OCI-LY3 (cell line): ENCODE measurements at regions not wholly inside any gene's neighbourhood (a gene's known extent, or its start where the extent isn't known, plus 50 kb on each side); places are given as distances from the start of the nearest gene placed in this dataset.
"Not testable (repeated sequence)": the region's sequence is repeated elsewhere in the genome, so short reads cannot be mapped to it uniquely, and the experiment has no call there.

Experiments used
- H2AFZ ChIP-seq: fragments of 200-600, 300-600 bp; shearing (Covaris generic); 2 replicates; pipeline ENCODE4 v1.6.0; 2014; ENCODE audit warnings: antibody characterized with exemption, low read depth, low read length
- H3K27ac ChIP-seq: fragments of 200-600, 300-600 bp; sonication (generic); 2 replicates; pipeline ENCODE4 v1.5.1; 2014; ENCODE audit warnings: mild to moderate bottlenecking, low read length, moderate library complexity, mixed read lengths
- H3K27me3 ChIP-seq: fragments of 200-600, 300-600 bp; sonication (generic); 2 replicates; pipeline ENCODE4 v1.6.1; 2014; ENCODE audit warnings: low read depth, low read length, mixed read lengths
- H3K36me3 ChIP-seq: fragments of 200-600, 300-600 bp; sonication (generic); replicated peaks from 2 replicates; pipeline ENCODE3; 2014; ENCODE audit warnings: low read depth, low read length, mixed read lengths
- H3K4me1 ChIP-seq: fragments of 300-600, 200-600 bp; sonication (generic); 2 replicates; pipeline ENCODE4 v1.6.1; 2014; ENCODE audit warnings: low read length, mixed read lengths
- H3K4me2 ChIP-seq: fragments of 200-600, 300-600 bp; sonication (generic); 2 replicates; pipeline ENCODE4 v1.6.1; 2014; ENCODE audit warnings: low read length, mixed read lengths
- H3K4me3 ChIP-seq: fragments of 300-600, 200-600 bp; sonication (generic); 2 replicates; pipeline ENCODE4 v1.5.1; 2014; ENCODE audit warnings: antibody characterized with exemption, mild to moderate bottlenecking, low read length, moderate library complexity
- H3K79me2 ChIP-seq: fragments of 300-600, 200-600 bp; shearing (Covaris generic); 2 replicates; pipeline ENCODE4 v1.6.1; 2014; ENCODE audit warnings: mild to moderate bottlenecking, low read length, mixed read lengths
- H3K9ac ChIP-seq: fragments of 300-600, 200-600 bp; shearing (Covaris generic); 2 replicates; pipeline ENCODE4 v1.6.0; 2014; ENCODE audit warnings: mild to moderate bottlenecking, low read length, moderate library complexity
- H3K9me3 ChIP-seq: fragments of 200-600, 300-600 bp; shearing (Covaris generic); 2 replicates; pipeline ENCODE4 v1.6.1; 2014; ENCODE audit warnings: low read length, mixed read lengths; ENCODE audit not compliant: insufficient read depth
- H4K20me1 ChIP-seq: fragments of 200-600, 300-600 bp; sonication (generic); 2 replicates; pipeline ENCODE4 v1.6.1; 2016; ENCODE audit warnings: low read length, mixed read lengths; ENCODE audit not compliant: insufficient read depth
- CTCF ChIP-seq: fragments of 200-600, 300-600 bp; sonication (generic); IDR thresholded peaks from 2 replicates; pipeline ENCODE4 v1.5.1; 2014; ENCODE audit warnings: antibody characterized with exemption, low read length, low read depth
- EZH2phosphoT487 ChIP-seq: fragments of 200-600 bp; shearing (Covaris generic); IDR thresholded peaks from 2 replicates; pipeline ENCODE4 v1.6.1; 2018; ENCODE audit warnings: antibody characterized with exemption, mixed run types, low read depth

GRCh38 chr17:12195418-12195817, 174.7 kb downstream of the MAP2K4 start:
- Histone ChIP-seq H3K27ac (no peak overlapping the region), H3K36me3 (no peaks in the 10 kb centered on the region), H2AFZ (no peak overlapping the region), H3K9ac (no peak overlapping the region), H3K4me3 (no peak overlapping the region), H3K79me2 (no peaks in the 10 kb centered on the region), H3K9me3 (no peaks in the 10 kb centered on the region), H3K27me3 (no peaks in the 10 kb centered on the region), H4K20me1 (no peaks in the 10 kb centered on the region), H3K4me1 (no peaks in the 10 kb centered on the region), H3K4me2 (no peak overlapping the region)
- TF ChIP-seq EZH2phosphoT487 (no peak), CTCF (no peak)

GRCh38 chr17:12201294-12201880, 180.7 kb downstream of the MAP2K4 start:
- Histone ChIP-seq H4K20me1 (no peaks in the 10 kb centered on the region), H3K9ac (no peak overlapping the region), H3K9me3 (no peaks in the 10 kb centered on the region), H2AFZ (no peak overlapping the region), H3K36me3 (no peaks in the 10 kb centered on the region), H3K27me3 (no peaks in the 10 kb centered on the region), H3K4me2 (no peak overlapping the region), H3K79me2 (no peaks in the 10 kb centered on the region), H3K27ac (no peak overlapping the region), H3K4me1 (no peaks in the 10 kb centered on the region), H3K4me3 (no peak overlapping the region)
- TF ChIP-seq CTCF (no peak), EZH2phosphoT487 (no peak)

DNA sequence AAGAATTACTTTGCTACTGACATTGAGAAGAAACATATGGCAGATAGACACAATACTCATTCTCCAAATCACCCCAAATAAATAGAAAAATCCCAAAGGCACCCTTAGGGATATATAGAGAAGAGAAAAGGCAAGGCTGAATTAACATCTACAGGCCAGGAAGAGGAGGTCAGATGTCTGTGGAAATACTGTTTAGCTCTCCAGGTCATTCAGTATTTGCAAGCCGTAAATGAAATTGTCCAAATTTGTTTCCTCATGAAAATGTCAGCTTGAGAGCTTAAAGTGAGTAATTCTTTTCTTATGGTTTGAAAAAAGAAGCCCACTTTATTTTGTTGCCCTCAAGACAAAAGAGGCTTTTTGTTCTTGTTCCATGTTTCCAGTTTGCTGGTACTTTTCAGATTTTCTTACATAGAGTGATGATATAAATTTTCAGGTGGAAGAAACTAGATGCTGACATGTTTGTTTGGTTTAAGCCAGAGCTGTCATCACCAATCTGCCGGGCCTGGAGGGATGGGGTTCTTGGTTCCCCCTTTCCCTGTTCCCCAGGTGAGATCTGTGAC, 189.0 kb downstream of the MAP2K4 start:
- H3K4me3 ChIP-seq, result no peak overlapping the region
- no peaks in the 10 kb centered on the region for H3K4me1 ChIP-seq
- no peaks in the 10 kb centered on the region for H3K36me3 ChIP-seq
- no peaks in the 10 kb centered on the region for H3K79me2 ChIP-seq
- no peak overlapping the region for H3K4me2 ChIP-seq
- H2AFZ ChIP-seq, result no peak overlapping the region
- no peaks in the 10 kb centered on the region for H3K9me3 ChIP-seq
- H3K27ac ChIP-seq, result no peak overlapping the region
- TF ChIP-seq CTCF (no peak), EZH2phosphoT487 (no peak)
- no peaks in the 10 kb centered on the region for H3K27me3 ChIP-seq
- H3K9ac ChIP-seq, result no peak overlapping the region
- no peaks in the 10 kb centered on the region for H4K20me1 ChIP-seq

GRCh38 chr17:12220714-12221439, 200.2 kb downstream of the MAP2K4 start:
- H3K36me3 ChIP-seq, H4K20me1 ChIP-seq, H3K4me3 ChIP-seq, H3K79me2 ChIP-seq, H2AFZ ChIP-seq, H3K4me2 ChIP-seq, H3K9me3 ChIP-seq, H3K4me1 ChIP-seq, H3K9ac ChIP-seq, H3K27me3 ChIP-seq, H3K27ac ChIP-seq: not testable (repeated sequence)
